GM20431 (cell line): ENCODE measurements at regions not wholly inside any gene's neighbourhood (a gene's known extent, or its start where the extent isn't known, plus 50 kb on each side); places are given as distances from the start of the nearest gene placed in this dataset.

Experiments
- in situ Hi-C: fragments of 300-500 bp; cut with MseI, MboI; formaldehyde crosslinking; loops from one replicate; pipeline ENCODE4 v1.15.0; 2020; ENCODE audit warnings: low sequenced_read_pairs; ENCODE audit not compliant: unreplicated experiment

DNA sequence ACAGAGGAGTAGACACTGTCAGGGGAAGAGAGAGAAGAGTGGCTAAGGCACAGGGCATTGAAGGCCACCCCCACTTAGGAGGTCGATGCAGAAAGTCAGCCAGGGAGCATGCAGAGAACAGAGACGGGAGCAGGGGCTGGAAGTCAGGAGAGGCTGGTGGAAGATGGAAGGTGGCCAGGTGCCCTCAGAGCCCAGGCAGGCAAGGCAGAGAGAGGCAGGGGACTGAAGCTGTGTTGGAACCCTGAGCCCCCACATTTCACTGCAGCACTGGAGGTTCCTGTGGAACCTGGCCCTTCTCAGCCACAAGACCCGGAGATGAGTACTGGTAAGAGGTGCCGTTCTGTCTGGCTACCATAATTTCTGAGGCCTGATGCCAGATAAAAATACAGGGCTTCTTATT, 238.3 kb upstream of the NCAM1 start:
- in situ Hi-C loops: no loop called here

DNA sequence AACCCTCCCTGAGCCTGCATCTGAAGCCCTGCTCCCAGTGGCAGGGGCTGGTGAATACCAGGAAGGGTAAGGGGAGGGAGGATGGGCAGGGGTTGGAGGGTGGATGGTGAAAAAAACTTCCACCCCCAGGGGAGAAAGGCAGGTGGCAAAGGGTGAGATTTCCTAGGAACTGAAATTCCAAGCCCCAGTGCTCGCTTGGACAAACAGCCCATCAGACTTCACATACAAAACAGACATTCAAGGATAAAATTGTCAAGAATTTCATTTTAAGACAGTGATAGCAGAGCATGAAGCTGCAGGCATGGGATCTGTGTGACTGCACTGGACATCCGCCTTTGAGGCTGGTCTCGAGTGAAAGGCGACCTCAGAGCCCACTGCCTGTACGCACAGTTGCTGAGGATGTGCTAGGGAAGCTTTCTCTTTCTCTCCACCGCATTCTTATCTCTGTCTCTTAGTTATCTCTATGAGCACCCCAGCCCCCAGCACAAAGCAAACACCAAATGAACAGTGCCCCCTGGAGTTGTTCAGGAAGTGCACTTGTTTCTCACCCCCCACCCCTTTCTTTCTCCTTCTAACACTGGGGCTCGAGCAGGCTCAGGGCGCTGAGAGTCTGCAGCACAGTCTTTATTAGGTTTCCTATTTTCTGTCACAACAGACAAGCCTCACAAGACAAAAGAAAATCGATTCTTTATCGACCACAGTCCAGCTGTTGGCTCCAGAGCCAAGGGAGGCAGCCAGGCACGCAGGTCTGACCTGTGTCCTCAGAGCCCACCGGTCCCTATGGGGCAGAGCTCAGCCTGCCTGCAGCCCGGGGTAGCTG, 237.3 kb upstream of the NCAM1 start:
- in situ Hi-C loops: no loop called here

DNA sequence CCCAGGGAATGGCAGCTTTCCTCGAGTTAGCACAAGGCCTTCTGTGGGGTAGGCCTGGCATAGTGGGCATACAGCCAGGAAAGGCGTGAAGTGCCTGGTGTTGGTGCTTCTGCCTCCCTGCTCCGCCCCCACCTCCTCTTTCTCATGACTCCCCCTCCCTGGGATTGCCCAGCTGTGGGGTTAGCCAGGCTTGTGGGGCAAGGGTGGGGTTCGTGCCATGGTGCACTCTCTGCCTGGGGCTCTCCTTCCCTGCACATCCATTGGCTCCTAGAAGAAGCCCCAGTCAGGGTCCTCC, 236.8 kb upstream of the NCAM1 start:
- in situ Hi-C loops: no loop called here

DNA sequence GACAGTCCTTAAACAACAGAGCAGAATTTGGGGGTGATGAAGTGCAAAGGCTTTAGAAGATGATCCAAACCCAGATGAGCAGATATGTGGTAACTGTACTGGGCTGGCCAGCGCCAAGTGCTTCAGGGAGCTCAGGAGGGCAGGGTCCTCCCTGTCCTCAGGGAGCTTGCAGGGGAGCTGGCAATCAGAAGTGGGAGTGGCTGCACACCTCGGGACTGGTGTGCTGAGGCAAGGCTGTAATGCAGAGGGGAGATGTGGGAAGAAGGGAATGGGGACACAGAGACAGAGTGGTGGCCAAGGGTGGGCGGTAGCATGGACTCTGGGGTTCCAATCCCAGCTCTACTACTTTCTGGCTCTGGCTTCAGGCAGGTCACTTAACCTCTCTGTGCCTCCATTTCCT, 235.6 kb upstream of the NCAM1 start:
- in situ Hi-C loops: no loop called here

DNA sequence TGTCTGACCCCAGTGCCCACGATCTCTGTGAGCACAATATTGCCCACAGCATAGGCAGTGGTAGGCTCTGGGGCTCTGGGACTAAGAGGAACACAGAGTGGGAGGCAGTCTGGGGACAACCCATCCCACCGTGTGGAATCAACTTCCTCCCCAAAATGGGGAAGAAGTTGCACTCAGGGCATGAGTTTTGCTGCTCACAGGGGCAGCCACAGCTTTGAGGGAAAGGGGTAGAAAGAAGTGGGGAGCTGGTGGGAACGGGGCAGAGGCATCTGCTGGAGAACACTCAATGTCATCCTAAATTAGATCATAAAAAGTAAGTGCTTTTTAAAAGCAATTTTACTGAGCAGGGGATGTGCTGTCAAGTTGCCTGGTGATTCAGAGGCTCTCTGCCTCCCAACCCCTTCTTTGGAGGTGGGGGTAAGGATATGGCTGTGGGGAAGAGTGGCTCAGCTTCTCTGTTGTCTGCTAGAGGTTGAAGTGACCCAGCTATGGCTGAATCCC, 233.8 kb upstream of the NCAM1 start:
- in situ Hi-C loops: no loop called here

DNA sequence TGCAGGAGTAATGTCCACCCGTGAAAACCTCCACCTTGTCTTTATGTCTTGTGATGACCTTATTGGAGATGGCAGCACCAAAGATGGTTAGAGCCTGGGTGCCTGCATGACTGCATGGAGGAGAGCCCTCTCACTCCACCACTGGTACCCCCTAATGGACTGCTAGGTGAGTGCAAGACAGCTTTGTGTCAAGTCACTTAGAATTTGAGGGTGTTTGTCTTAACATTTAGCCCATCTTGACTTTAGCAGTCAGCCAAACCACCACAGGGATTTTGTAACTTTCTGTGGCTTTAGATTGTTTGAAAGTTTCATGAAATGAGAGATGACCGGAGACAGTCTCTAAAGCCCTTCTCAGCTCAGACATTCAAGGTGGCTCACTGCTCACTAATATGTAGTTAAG, 232.9 kb upstream of the NCAM1 start:
- in situ Hi-C loops: no loop called here

DNA sequence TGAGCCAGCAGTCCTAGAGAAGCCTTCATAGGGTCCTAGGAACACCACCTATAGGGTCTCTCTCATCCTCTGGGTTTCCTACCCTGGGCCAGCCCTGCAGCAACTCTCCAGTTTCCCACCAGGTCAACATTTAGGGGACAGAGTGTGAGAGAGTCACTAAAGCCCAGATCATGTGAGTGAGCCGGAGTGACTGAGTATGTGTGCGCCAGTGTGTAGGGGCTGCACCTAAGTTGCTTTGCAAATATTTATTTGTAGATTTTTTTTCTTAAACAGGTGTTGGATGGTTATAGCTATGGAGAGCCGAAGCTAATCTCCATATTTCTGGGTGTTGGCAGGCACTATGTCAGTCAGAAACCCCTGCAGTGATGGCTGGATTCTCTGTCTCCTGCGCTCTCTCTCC, 232.5 kb upstream of the NCAM1 start:
- in situ Hi-C loops: no loop called here

DNA sequence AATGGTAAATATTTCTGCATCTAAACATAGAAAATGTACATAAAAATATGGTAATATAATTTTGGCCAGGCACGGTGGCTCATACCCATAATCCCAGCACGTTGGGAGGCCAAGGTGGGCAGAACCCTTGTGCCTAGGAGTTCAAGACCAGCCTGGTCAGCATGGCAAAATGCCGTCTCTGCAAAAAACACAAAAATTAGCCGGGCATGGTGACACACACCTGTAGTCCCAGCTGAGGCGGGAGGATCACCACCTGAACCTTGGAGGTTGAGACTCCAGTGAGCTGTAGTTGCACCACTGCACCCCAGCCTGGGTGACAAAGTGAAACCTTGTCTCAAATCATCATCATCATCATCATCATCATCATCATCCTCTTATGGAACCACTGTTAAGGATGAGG, 230.6 kb upstream of the NCAM1 start:
- in situ Hi-C loops: no loop called here

DNA sequence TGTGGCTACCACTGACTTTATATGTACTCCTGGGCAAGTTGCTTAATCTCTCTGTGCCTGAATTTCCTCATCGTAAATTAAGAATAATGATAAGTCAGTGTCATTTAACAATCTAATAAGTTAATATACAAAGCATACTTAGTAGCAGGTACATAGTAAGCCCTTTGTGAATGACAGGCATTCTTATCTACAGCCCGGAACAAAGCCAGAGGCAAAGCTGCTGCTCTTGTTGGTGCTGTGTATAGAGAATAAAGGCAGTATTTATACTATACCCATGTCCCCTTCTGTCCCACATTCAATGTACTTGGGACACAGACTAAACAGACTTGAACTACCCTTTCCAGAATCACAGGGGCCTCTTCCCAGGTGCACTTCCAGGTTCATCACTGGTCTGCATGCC, 229.7 kb upstream of the NCAM1 start:
- in situ Hi-C loops: no loop called here

DNA sequence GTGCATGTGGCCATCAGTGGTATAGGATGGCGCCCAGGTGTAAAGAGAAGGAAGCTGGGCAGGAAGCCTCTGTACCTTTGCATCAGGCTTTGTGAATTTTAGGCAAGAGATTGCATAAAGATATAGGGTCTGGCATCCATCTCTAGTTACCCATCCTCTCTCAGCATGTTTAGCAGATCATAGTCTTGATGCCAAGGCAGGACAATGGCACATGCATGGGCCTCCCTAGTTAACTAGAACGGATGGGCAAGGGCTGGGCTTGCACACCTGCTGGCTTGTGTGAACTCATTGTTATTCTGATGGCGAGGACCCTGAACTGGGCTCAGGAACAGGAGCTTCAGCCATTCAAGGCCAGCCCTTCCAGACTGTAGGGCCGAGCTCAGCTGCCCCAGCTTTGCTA, 229.2 kb upstream of the NCAM1 start:
- in situ Hi-C loops: no loop called here

DNA sequence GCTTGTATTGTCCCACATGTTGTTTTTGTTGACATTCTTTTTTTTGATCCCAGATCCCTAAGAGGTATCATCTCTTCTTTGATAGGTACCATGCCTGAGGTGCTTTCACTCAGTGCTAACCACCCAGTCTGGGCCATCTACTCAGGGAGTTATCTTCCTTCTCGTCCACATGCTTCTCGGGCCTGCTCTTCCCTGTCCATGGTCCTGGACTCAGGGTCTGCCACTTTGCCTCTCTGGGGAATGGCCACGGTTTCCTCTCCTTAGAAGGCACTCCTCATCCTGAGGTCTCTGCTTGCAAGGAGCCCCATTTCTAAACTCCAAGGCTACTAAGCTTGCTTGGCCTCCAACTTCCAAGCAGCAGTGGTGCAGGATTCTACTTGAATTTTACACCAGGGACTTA, 227.0 kb upstream of the NCAM1 start:
- in situ Hi-C loops: no loop called here

DNA sequence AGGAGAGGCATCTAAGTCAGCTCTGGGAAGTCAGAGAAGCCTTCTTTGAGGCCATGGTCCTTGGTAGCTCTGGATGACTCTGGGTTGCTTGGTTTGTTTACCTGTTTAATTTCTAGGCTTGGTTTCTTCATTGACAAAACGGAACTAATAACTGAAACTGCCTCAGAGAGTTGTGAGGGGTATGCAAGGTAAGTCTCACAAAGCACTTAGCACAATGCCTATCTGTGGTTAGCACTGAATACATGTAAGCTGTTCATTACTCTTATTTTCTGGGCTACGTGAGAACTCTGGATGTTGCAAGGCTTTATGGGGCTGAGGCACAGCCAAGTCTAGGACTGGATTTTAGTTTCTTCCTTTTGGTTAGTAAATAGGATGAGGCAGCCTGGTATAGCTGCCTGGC, 225.8 kb upstream of the NCAM1 start:
- in situ Hi-C loops: no loop called here

DNA sequence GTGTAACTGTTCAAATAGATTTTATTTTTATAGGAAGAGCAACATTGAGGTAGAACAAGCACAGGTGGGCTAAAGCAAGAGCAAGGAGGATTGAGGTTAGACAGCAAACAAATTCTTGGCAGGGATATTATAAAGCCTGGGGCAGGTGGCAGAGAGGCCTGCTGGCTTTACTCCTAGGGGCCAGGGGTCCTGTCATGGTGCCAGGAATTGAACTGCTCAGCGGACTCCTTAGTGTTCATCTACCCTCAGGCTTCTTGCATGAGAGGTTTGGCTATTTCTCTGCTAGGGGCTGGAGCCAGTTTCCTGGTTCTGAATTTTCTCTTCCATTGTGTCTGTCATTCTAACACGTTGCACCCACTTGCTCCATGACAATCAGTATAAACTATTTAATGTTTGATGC, 217.2 kb upstream of the NCAM1 start:
- in situ Hi-C loops: no loop called here

DNA sequence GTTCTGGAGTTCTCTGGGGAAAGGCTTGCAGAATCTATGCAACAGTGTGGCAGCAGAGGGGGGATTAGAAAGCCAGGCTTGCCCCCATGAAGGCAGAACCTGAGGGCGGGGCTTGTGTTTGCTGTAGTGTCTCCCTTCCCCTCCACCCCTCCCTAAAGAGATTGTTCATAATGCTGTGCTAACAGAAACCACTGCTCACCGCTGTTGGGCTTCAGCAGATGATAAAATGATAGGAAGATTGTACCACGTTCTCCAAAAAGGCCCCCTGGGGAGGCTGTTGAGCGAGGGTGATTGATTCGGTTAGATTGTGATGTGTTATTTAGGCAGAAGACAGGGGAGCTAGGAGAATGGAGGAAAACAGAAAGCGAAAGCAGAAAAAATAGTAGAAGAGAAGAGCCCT, 215.2 kb upstream of the NCAM1 start:
- in situ Hi-C loops: no loop called here

DNA sequence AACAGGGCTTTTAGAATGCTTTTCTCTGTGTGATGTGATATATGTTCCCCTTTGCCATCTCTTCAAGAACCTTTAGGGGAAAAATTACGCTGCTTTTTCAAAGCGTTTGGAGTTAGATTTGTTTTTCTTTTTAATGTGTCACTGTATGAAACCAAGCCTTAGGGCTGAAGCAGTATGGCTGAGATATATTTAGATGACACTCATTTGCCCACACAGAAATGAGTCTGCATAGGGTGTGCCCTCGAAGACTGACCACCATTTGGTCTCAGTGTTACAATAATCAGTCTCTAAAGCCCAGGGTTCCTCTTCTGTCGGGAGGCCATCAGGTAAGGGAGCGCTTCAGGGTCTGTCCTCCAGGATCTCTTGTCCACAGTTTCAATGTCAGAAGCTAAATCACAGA, 213.0 kb upstream of the NCAM1 start:
- in situ Hi-C loops: no loop called here

DNA sequence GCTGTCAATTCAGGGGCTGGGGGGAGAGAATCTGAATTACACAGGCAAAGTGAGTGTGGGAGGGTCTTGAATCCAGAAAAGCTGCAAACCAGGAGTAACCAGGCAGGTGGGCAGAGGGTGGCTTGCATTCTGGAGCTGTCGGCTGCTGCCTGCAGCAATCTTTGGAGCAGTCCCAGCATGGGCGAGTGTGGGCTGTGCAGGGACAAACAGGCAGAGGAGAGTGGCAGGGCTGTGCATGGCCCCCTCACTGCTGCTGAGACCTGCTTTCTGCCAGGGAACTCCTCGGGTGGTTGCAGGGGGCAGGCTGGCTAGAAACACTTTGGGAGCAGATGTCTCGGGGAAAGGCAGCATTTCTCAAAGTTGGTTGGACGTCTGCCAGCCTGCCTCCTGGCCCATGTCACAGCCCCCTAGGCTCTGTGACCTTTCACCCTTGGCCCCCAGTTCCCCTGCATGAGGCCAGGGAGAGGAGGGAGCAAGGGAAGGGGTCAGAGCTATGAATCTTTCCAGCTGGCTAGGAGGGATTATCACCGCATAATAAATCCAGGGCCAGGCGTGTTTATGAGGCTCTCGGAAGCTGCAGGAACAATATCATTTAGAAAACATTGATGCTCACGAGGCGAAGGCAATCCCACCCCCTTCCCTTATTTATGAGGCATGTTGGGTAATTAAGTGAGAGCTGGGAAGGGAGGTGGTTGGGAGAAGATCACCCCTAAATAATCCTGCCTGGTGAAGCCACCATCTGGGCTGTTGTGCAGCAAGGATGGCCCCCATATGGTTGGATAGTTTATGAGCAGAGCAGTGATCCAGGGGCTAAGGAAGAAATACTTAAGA, 212.3 kb upstream of the NCAM1 start:
- in situ Hi-C loops: no loop called here

DNA sequence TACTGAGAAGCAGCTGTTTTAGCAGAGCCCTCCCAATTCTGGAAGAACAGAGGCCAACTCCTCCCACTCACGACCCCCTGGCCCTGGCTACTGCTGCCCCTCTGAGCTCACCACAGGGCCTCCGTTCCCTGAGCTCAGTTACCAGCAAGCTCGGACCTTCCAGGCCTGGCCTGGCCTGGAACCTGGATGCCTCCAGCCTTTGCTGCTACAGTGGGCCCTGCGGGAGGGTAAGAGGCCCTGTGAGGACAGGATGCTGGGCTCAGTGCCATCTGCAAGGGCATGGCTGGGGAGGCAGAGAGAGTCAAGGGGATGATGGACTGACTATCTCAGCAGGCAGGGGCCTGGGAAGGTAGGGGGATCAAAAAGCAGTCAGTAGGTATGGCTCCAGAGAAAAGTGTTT, 209.9 kb upstream of the NCAM1 start:
- in situ Hi-C loops: no loop called here

DNA sequence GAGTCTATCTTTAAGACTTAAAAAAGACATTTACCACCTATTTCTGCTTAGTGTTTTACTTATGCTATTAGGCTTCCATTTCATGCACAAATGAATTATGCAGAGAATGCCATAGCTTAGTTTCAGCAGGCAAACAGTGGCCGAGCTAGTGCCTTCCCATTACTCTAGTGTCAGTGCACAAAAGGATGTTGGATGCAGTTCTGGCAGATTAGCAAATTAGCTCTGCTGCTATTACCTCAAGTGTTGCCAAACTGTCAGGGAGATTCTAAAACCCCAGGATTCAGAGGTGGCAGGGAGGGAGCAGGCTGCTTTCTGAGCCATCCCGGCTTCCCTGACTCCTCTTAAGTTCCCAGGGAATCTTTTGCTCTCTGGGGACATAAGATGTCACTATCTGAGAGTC, 209.4 kb upstream of the NCAM1 start:
- in situ Hi-C loops: no loop called here

DNA sequence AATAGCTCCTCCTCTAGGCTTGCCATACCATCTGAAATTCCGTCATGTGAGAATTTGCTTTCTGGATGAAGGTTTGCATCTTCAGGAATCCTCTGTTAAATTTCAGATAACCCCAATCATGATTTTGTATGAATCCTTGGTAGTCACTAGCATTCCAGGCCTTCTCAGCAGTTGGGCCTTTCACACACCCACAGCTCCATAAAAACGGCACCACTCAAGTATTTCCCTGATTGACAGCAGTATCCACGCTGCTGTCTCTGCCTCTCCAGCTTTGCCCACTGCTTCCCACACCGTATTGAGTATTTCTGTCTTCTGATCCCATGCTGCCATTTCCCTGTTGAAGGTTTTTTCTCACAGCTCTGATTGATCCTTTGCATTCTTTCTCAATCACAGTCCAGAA, 208.7 kb upstream of the NCAM1 start:
- in situ Hi-C loops: no loop called here

DNA sequence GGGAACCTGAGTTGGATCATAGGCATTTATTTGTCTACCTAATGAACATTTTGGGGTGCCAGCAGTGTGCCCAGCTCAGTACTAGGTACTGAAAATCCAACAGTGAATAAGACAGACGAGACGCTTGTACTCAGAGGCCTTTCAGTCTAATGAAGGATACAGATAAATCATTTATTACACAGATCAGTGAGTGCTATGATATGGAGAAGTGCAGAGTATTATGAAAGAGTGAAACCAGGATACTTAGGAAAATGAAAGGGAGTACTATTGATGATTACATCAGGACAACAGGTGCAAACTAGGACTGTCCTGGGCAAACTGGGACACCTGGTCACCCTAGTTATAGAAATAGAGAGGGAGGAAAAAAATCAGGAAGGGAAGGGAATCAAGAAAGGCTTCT, 207.5 kb upstream of the NCAM1 start:
- in situ Hi-C loops: no loop called here

DNA sequence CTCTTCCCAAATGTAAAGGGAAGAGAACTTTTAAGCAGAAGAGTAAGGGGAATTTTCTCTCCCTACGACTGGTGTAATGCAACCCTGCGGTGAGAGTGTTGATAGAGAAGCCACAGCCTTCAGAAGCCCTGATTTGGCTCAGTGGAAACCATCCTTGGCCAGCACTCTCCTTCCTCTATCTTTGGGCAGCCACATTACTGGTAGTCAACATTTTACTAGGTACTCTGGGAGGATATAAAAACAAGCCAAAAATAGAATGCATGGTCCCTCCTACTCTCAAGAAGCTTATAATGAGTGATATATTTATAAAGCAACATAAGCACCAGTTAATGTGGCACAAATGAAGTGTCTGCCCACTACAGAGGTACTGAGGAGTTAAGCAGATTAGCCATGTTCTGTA, 201.8 kb upstream of the NCAM1 start:
- in situ Hi-C loops: no loop called here
